CD14-positive monocyte (primary cell): ENCODE measurements at regions not wholly inside any gene's neighbourhood (a gene's known extent, or its start where the extent isn't known, plus 50 kb on each side); places are given as distances from the start of the nearest gene placed in this dataset.

Experiments
- DNase-seq, 3 donors: peaks; one replicate each; pipeline ENCODE4 v3.0.0-alpha.2; 2011 to 2022
- H2AFZ ChIP-seq: 2 replicates; pipeline ENCODE4 v1.6.0; 2012; ENCODE audit warnings: mild to moderate bottlenecking, low read depth, low read length, inconsistent platforms; ENCODE audit not compliant: insufficient read depth, poor library complexity, severe bottlenecking
- H3K27ac ChIP-seq, 2 donors: 1 replicate in 1 of 2; 2 replicates in 1 of 2; pipeline ENCODE4 v1.5.1; 2012 to 2013; ENCODE audit warnings: low read length in 2 of 2, control low read depth in 1 of 2, inconsistent platforms in 1 of 2, low read depth in 1 of 2, mild to moderate bottlenecking in 1 of 2
- H3K27me3 ChIP-seq, 2 donors: one replicate each; pipeline versions ENCODE4 v1.6.0 to v1.6.1; 2011 to 2013; ENCODE audit warnings: low read length in 2 of 2; ENCODE audit not compliant: control insufficient read depth in 2 of 2, insufficient read depth in 2 of 2
- H3K36me3 ChIP-seq, 2 donors: replicated peaks in 1 of 2; 1 replicate in 1 of 2; 2 replicates in 1 of 2; pipeline versions ENCODE4 v1.5.1 to v1.6.1; 2012 to 2013; ENCODE audit warnings: low read length in 2 of 2, control low read depth in 1 of 2, inconsistent platforms in 1 of 2, mild to moderate bottlenecking in 1 of 2; ENCODE audit not compliant: insufficient read depth in 2 of 2, control insufficient read depth in 1 of 2
- H3K4me1 ChIP-seq, 2 donors: 1 replicate in 1 of 2; 2 replicates in 1 of 2; pipeline versions ENCODE4 v1.5.1 to v1.6.1; 2012 to 2013; ENCODE audit warnings: low read length in 2 of 2, control low read depth in 1 of 2, inconsistent platforms in 1 of 2, mild to moderate bottlenecking in 1 of 2, moderate library complexity in 1 of 2; ENCODE audit not compliant: insufficient read depth in 2 of 2, control insufficient read depth in 1 of 2
- H3K4me2 ChIP-seq: replicated peaks from 2 replicates; pipeline ENCODE3; 2012; ENCODE audit warnings: low read length, moderate library complexity, mild to moderate bottlenecking; ENCODE audit not compliant: poor library complexity, severe bottlenecking; ENCODE audit errors: extremely low read depth
- H3K4me3 ChIP-seq, 3 experiments: fragments of 200-600 bp in 1 of 3; sonication (generic) in 1 of 3; replicated peaks in 1 of 3; 1 replicate in 2 of 3; 2 replicates in 1 of 3; pipeline ENCODE4 v1.5.1; 2011 to 2013; ENCODE audit warnings: low read length in 3 of 3, mild to moderate bottlenecking in 3 of 3, control low read depth in 2 of 3, low read depth in 2 of 3, inconsistent platforms in 1 of 3, moderate library complexity in 1 of 3
- H3K79me2 ChIP-seq: 2 replicates; pipeline ENCODE4 v1.6.0; 2012; ENCODE audit warnings: mild to moderate bottlenecking, control low read depth, inconsistent platforms, low read length, moderate library complexity; ENCODE audit not compliant: insufficient read depth
- H3K9ac ChIP-seq: 2 replicates; pipeline ENCODE4 v1.6.0; 2017; ENCODE audit warnings: low read length, mild to moderate bottlenecking; ENCODE audit not compliant: insufficient read depth, poor library complexity, severe bottlenecking
- H3K9me3 ChIP-seq, 2 donors: replicated peaks in 1 of 2; 1 replicate in 1 of 2; 2 replicates in 1 of 2; pipeline versions ENCODE4 v1.5.1 to v1.6.1; 2012 to 2013; ENCODE audit warnings: low read length in 2 of 2, control low read depth in 1 of 2; ENCODE audit not compliant: control insufficient read depth in 1 of 2, insufficient read depth in 1 of 2
- H4K20me1 ChIP-seq: 2 replicates; pipeline ENCODE4 v1.6.0; 2012; ENCODE audit warnings: mild to moderate bottlenecking, low read length, control low read depth, moderate library complexity; ENCODE audit not compliant: insufficient read depth
- H3K27ac Mint-ChIP-seq, 7 donors: one replicate each; pipeline ENCODE4 v1.8.0; 2020; ENCODE audit warnings: mild to moderate bottlenecking in 7 of 7, mixed read lengths in 7 of 7, moderate library complexity in 6 of 7, inconsistent platforms in 2 of 7
- H3K27me3 Mint-ChIP-seq, 3 donors: one replicate each; pipeline ENCODE4 v1.8.0; 2021 to 2022; ENCODE audit warnings: low read depth in 3 of 3, mild to moderate bottlenecking in 3 of 3, mixed read lengths in 3 of 3, moderate library complexity in 3 of 3, inconsistent platforms in 1 of 3
- H3K36me3 Mint-ChIP-seq, 2 donors: one replicate each; pipeline ENCODE4 v1.8.0; 2020; ENCODE audit warnings: mixed read lengths in 2 of 2, inconsistent platforms in 1 of 2, mild to moderate bottlenecking in 1 of 2
- H3K4me1 Mint-ChIP-seq: one replicate; pipeline ENCODE4 v1.8.0; 2020; ENCODE audit warnings: mild to moderate bottlenecking, mixed read lengths
- H3K4me3 Mint-ChIP-seq, 2 donors: one replicate each; pipeline ENCODE4 v1.8.0; 2020; ENCODE audit warnings: mild to moderate bottlenecking in 2 of 2, mixed read lengths in 2 of 2, moderate library complexity in 1 of 2
- H3K9me3 Mint-ChIP-seq, 7 donors: one replicate each; pipeline ENCODE4 v1.8.0; 2020 to 2022; ENCODE audit warnings: mixed read lengths in 7 of 7, mild to moderate bottlenecking in 6 of 7, moderate library complexity in 6 of 7, inconsistent platforms in 2 of 7
- CTCF ChIP-seq: fragments of 200-600 bp; IDR thresholded peaks from one replicate; pipeline ENCODE4 v1.8.0; 2022; ENCODE audit warnings: antibody characterized with exemption, mild to moderate bottlenecking
- WGBS: methylation state at CpG from one replicate; pipeline ENCODE4 v1.1.5; 2013; ENCODE audit warnings: missing lambda C conversion rate; ENCODE audit not compliant: insufficient coverage; 5-methylcytosine and 5-hydroxymethylcytosine counted together
- intact Hi-C, 2 donors: fragments of 100-400 bp; cut with micrococcal nuclease; formaldehyde crosslinking; loops; one replicate each; pipeline versions ENCODE4 v1.15.0 to v1.15.1; 2023

DNA sequence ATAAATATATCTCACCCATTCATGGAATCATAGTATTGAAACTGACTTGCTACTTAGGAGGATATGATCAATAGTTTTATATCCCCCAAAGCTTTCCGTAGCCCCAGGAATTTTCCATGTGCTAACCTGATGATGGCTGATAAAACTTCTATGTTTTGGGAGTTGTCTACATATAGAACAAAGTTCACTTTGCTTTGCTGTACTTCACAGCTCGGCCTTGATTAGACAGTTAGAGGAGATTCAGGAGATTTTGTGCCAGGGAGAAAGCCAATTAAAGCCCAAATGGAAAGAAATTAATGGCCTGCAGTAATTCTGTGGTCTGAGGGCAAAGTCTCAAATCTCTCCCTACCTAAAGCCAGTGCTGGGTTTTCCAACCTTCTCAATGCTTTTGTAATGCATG lies 114.9 kb upstream of the SLC34A2 start:
- no peak overlapping the region for H3K9ac ChIP-seq

GRCh38 chr4:25547343-25547742 lies 108.3 kb upstream of the SLC34A2 start:
- Histone ChIP-seq H3K79me2 (no peaks in the 10 kb centered on the region), H3K9ac (no peak overlapping the region), H3K27ac (no peak overlapping the region), H3K27me3 (no peaks in the 10 kb centered on the region), H3K36me3 (no peaks in the 10 kb centered on the region), H2AFZ (no peak overlapping the region), H3K9me3 (no peaks in the 10 kb centered on the region), H3K4me2 (no peak overlapping the region), H3K4me3 (no peak overlapping the region), H4K20me1 (no peaks in the 10 kb centered on the region), H3K4me1 (no peaks in the 10 kb centered on the region)
- 100% methylated on average over 1 of the region's 5 CpGs for WGBS
- Mint-ChIP-seq H3K9me3 (no peaks in the 10 kb centered on the region), H3K4me1 (peaks cover 10% of the 10 kb centered on the region), H3K27me3 (peaks cover 4 to 7% (median 7%) of the 10 kb centered on the region in 3 donors), H3K4me3 (no peak overlapping the region), H3K27ac (no peak overlapping the region), H3K36me3 (no peaks in the 10 kb centered on the region)
- no peak for DNase-seq
- intact Hi-C loops = no loop called here
- no peak for TF ChIP-seq CTCF

More for the DNA sequence above, 114.9 kb upstream of the SLC34A2 start:
- Histone ChIP-seq H2AFZ (no peak overlapping the region), H3K27me3 (no peaks in the 10 kb centered on the region), H3K4me1 (no peaks in the 10 kb centered on the region), H3K4me3 (no peak overlapping the region), H3K27ac (no peak overlapping the region), H3K79me2 (no peaks in the 10 kb centered on the region), H3K36me3 (no peaks in the 10 kb centered on the region), H3K4me2 (no peak overlapping the region), H3K9me3 (no peaks in the 10 kb centered on the region), H4K20me1 (no peaks in the 10 kb centered on the region)
- intact Hi-C loops = no loop called here
- Mint-ChIP-seq H3K36me3 (no peaks in the 10 kb centered on the region), H3K27me3 (peaks cover 3 to 7% (median 6%) of the 10 kb centered on the region in 3 donors), H3K27ac (no peak overlapping the region), H3K4me1 (peaks cover 10% of the 10 kb centered on the region), H3K9me3 (no peaks in the 10 kb centered on the region), H3K4me3 (no peak overlapping the region)
- WGBS = no CpG with 5 or more reads among the region's 2 CpGs
- TF ChIP-seq CTCF = no peak
- no peak for DNase-seq
